IMR-90 (cell line): ENCODE measurements at regions not wholly inside any gene's neighbourhood (a gene's known extent, or its start where the extent isn't known, plus 50 kb on each side); places are given as distances from the start of the nearest gene placed in this dataset.

ENCODE experiments used
- ATAC-seq: fragments of 200-7000 bp; cut with Tn5 transposase; 2 replicates; pipeline ENCODE4 v1.9.1; 2020; ENCODE audit warnings: low read depth, mild to moderate bottlenecking, moderate library complexity
- BruUV-seq: library from RNA; stranded (reverse); fragments of 400-500 nt; replicated peaks from 2 replicates; lab custom pipeline; 2021; lab: Mats Ljungman, UMichigan
- CTCF ChIA-PET: fragments of 300-600 bp; formaldehyde crosslinking; extraction: SDS; loops from one replicate; lab custom pipeline; 2021; ENCODE audit warnings: antibody characterized with exemption; lab: Yijun Ruan, JAX
- POLR2A ChIA-PET: fragments of 300-600 bp; sonication (Branson Sonifier 250); formaldehyde crosslinking; loops from one replicate; lab custom pipeline; 2022; ENCODE audit warnings: antibody characterized with exemption; ENCODE audit not compliant: unreplicated experiment; lab: Charles Lee
- DNase-seq: peaks from one replicate; pipeline ENCODE4 v3.0.0; 2013
- H2AFZ ChIP-seq: replicated peaks from 2 replicates; pipeline ENCODE3; 2013; ENCODE audit warnings: low read length, mild to moderate bottlenecking; ENCODE audit not compliant: poor library complexity
- H2AK5ac ChIP-seq: 2 replicates; pipeline ENCODE4 v1.6.1; 2013; ENCODE audit warnings: low read depth, low read length, inconsistent platforms
- H2AK9ac ChIP-seq: replicated peaks from 2 replicates; pipeline ENCODE3; 2013; ENCODE audit warnings: mild to moderate bottlenecking, low read depth, low read length, moderate library complexity; ENCODE audit not compliant: poor library complexity
- H2BK120ac ChIP-seq: 2 replicates; pipeline ENCODE4 v1.6.1; 2013; ENCODE audit warnings: low read depth, low read length, inconsistent platforms
- H2BK15ac ChIP-seq: 3 replicates; pipeline ENCODE4 v1.6.1; 2013; ENCODE audit warnings: low read depth, low read length, inconsistent platforms
- H2BK20ac ChIP-seq: 2 replicates; pipeline ENCODE4 v1.6.1; 2013; ENCODE audit warnings: low read depth, mild to moderate bottlenecking, inconsistent platforms, low read length, moderate library complexity
- H2BK5ac ChIP-seq: 2 replicates; pipeline ENCODE4 v1.6.1; 2013; ENCODE audit warnings: mild to moderate bottlenecking, low read depth, low read length, inconsistent platforms; ENCODE audit not compliant: poor library complexity, severe bottlenecking
- H3K14ac ChIP-seq: replicated peaks from 2 replicates; pipeline ENCODE4 v1.6.1; 2013; ENCODE audit warnings: low read depth, low read length, inconsistent platforms
- H3K18ac ChIP-seq: 2 replicates; pipeline ENCODE4 v1.6.1; 2013; ENCODE audit warnings: low read depth, low read length, control low read depth
- H3K23ac ChIP-seq: 2 replicates; pipeline ENCODE4 v1.6.1; 2013; ENCODE audit warnings: low read depth, low read length, inconsistent platforms
- H3K27ac ChIP-seq: 2 replicates; pipeline ENCODE4 v1.5.1; 2013; ENCODE audit warnings: mild to moderate bottlenecking, control low read depth, low read length; ENCODE audit not compliant: insufficient read depth
- H3K27me3 ChIP-seq: 2 replicates; pipeline ENCODE4 v1.6.1; 2013; ENCODE audit warnings: low read length; ENCODE audit not compliant: control insufficient read depth, insufficient read depth
- H3K36me3 ChIP-seq: 2 replicates; pipeline ENCODE4 v1.6.1; 2013; ENCODE audit warnings: low read length, mixed read lengths; ENCODE audit not compliant: control insufficient read depth, insufficient read depth
- H3K4ac ChIP-seq: 2 replicates; pipeline ENCODE4 v1.6.1; 2013; ENCODE audit warnings: low read depth, low read length, inconsistent platforms
- H3K4me1 ChIP-seq: 2 replicates; pipeline ENCODE4 v1.6.1; 2013; ENCODE audit warnings: low read length, mixed read lengths; ENCODE audit not compliant: control insufficient read depth, insufficient read depth
- H3K4me2 ChIP-seq: 2 replicates; pipeline ENCODE4 v1.6.1; 2013; ENCODE audit warnings: low read depth, mild to moderate bottlenecking, control low read depth, low read length, moderate library complexity
- H3K4me3 ChIP-seq: 2 replicates; pipeline ENCODE4 v1.5.1; 2013; ENCODE audit warnings: low read depth, mild to moderate bottlenecking, control low read depth, low read length, moderate library complexity; ENCODE audit not compliant: insufficient read depth
- H3K56ac ChIP-seq: 2 replicates; pipeline ENCODE4 v1.6.1; 2013; ENCODE audit warnings: low read length, inconsistent platforms; ENCODE audit not compliant: insufficient read depth; ENCODE audit errors: extremely low read depth
- H3K79me1 ChIP-seq, 2 experiments: 2 replicates each; pipeline ENCODE4 v1.6.1; 2013; ENCODE audit warnings: low read length in 2 of 2, inconsistent platforms in 1 of 2, low read depth in 1 of 2
- H3K9ac ChIP-seq: 2 replicates; pipeline ENCODE4 v1.6.1; 2013; ENCODE audit warnings: low read depth, low read length, control low read depth
- H3K9me1 ChIP-seq: 2 replicates; pipeline ENCODE4 v1.6.1; 2013; ENCODE audit warnings: low read length, inconsistent platforms; ENCODE audit not compliant: insufficient read depth
- H3K9me3 ChIP-seq: 2 replicates; pipeline ENCODE4 v1.6.1; 2013; ENCODE audit warnings: low read length; ENCODE audit not compliant: control insufficient read depth, insufficient read depth
- H4K20me1 ChIP-seq: 2 replicates; pipeline ENCODE4 v1.6.1; 2013; ENCODE audit warnings: low read length, inconsistent platforms; ENCODE audit not compliant: insufficient read depth
- H4K5ac ChIP-seq: 2 replicates; pipeline ENCODE4 v1.6.1; 2013; ENCODE audit warnings: mild to moderate bottlenecking, low read depth, low read length, control low read depth
- H4K8ac ChIP-seq, 2 experiments: 2 replicates each; pipeline ENCODE4 v1.6.1; 2013; ENCODE audit warnings: low read depth in 2 of 2, low read length in 2 of 2, control low read depth in 1 of 2, inconsistent platforms in 1 of 2
- H4K91ac ChIP-seq: 2 replicates; pipeline ENCODE4 v1.6.1; 2013; ENCODE audit warnings: low read depth, low read length, inconsistent platforms; ENCODE audit not compliant: insufficient read depth
- BHLHE40 ChIP-seq: fragments of 150-350 bp; IDR thresholded peaks from 2 replicates; pipeline ENCODE4 v1.6.1; 2016; ENCODE audit warnings: mild to moderate bottlenecking, low read depth, low read length
- ELK1 ChIP-seq: fragments of 150-350 bp; IDR thresholded peaks from 2 replicates; pipeline ENCODE4 v1.6.1; 2016; ENCODE audit warnings: low read depth, mild to moderate bottlenecking, low read length, moderate library complexity, borderline replicate concordance
- FOS ChIP-seq: fragments of 150-350 bp; IDR thresholded peaks from 2 replicates; pipeline ENCODE4 v1.6.1; 2016; ENCODE audit warnings: low read depth, low read length
- MAFK ChIP-seq: IDR thresholded peaks from 2 replicates; pipeline ENCODE4 v1.6.1; 2012; ENCODE audit warnings: low read depth, low read length, improper control_type of control experiment
- MAZ ChIP-seq: IDR thresholded peaks from 2 replicates; pipeline ENCODE4 v1.6.1; 2012; ENCODE audit warnings: low read depth, mild to moderate bottlenecking, low read length, improper control_type of control experiment, moderate library complexity, borderline replicate concordance
- MXI1 ChIP-seq: IDR thresholded peaks from 2 replicates; pipeline ENCODE4 v1.6.1; 2012; ENCODE audit warnings: low read depth, mild to moderate bottlenecking, low read length, moderate library complexity, borderline replicate concordance
- POLR2A ChIP-seq: IDR thresholded peaks from 2 replicates; pipeline ENCODE4 v1.6.1; 2012; ENCODE audit warnings: mild to moderate bottlenecking, low read depth, low read length
- RAD21 ChIP-seq: IDR thresholded peaks from 2 replicates; pipeline ENCODE4 v1.6.1; 2012; ENCODE audit warnings: low read length, improper control_type of control experiment
- RCOR1 ChIP-seq: IDR thresholded peaks from 2 replicates; pipeline ENCODE4 v1.6.1; 2012; ENCODE audit warnings: mild to moderate bottlenecking, low read length, improper control_type of control experiment; ENCODE audit not compliant: insufficient replicate concordance
- RFX5 ChIP-seq: IDR thresholded peaks from 2 replicates; pipeline ENCODE4 v1.8.0; 2012; ENCODE audit warnings: low read depth, mild to moderate bottlenecking, low read length, moderate library complexity
- SMC3 ChIP-seq: fragments of 150-350 bp; IDR thresholded peaks from 2 replicates; pipeline ENCODE4 v1.6.1; 2016; ENCODE audit warnings: low read depth, mild to moderate bottlenecking, antibody characterized with exemption, low read length, moderate library complexity
- USF2 ChIP-seq: fragments of 150-350 bp; IDR thresholded peaks from 2 replicates; pipeline ENCODE4 v1.6.1; 2017; ENCODE audit warnings: mild to moderate bottlenecking, antibody characterized with exemption, low read length, low read depth
- WGBS, 2 experiments: methylation state at CpG; one replicate each; pipeline versions ENCODE4 v1.1.5 to v1.1.7; 2013; ENCODE audit warnings: missing lambda C conversion rate in 2 of 2; ENCODE audit not compliant: insufficient read length in 1 of 2; ENCODE audit errors: extremely low coverage in 2 of 2; 5-methylcytosine and 5-hydroxymethylcytosine counted together
- dilution Hi-C: fragments of 300-500 bp; cut with HindIII; formaldehyde crosslinking; loops from one replicate; pipeline ENCODE4 v1.14.3; 2018; ENCODE audit warnings: low sequenced_read_pairs; ENCODE audit not compliant: unreplicated experiment
- in situ Hi-C: fragments of 300-500 bp; cut with MboI; formaldehyde crosslinking; loops from 3 replicates; pipeline ENCODE4 v1.14.3; 2019; ENCODE audit warnings: low sequenced_read_pairs, inconsistent platforms, mixed read lengths
- intact Hi-C: fragments of 100-400 bp; cut with micrococcal nuclease; formaldehyde crosslinking; loops from 2 replicates; pipeline ENCODE4 v1.10.0; 2022

- no peak overlapping the region for H3K23ac ChIP-seq
- no peak overlapping the region for H4K8ac ChIP-seq
- no peak overlapping the region for H3K27ac ChIP-seq
- H3K4me1 ChIP-seq: no peaks in the 10 kb centered on the region
- no peak overlapping the region for H3K4me3 ChIP-seq
- TF ChIP-seq BHLHE40 (no peak), RFX5 (no peak), FOS (no peak), SMC3 (no peak), MAFK (no peak), RAD21 (no peak), ELK1 (no peak), USF2 (no peak), RCOR1 (no peak), MAZ (no peak), MXI1 (no peak), POLR2A (no peak)
- CTCF ChIA-PET: no interaction called here
- no peak overlapping the region for H2BK5ac ChIP-seq
- H3K9ac ChIP-seq: no peak overlapping the region
- no peaks in the 10 kb centered on the region for H3K79me1 ChIP-seq
- H3K9me3 ChIP-seq: no peaks in the 10 kb centered on the region
- no peaks in the 10 kb centered on the region for H3K36me3 ChIP-seq
- dilution Hi-C loops: no loop called here
- intact Hi-C loops: no loop called here
- H4K20me1 ChIP-seq: no peaks in the 10 kb centered on the region
- H4K5ac ChIP-seq: no peak overlapping the region
- no peak overlapping the region for H3K4me2 ChIP-seq
- H2AFZ ChIP-seq: no peak overlapping the region
- no peak overlapping the region for H3K14ac ChIP-seq
- no peak overlapping the region for H3K56ac ChIP-seq
- no CpG with 5 or more reads among the region's 2 CpGs for WGBS, 2 experiments
- DNase-seq: no peak
- POLR2A ChIA-PET: no interaction called here
- H2AK9ac ChIP-seq: no peak overlapping the region
- no peak overlapping the region for H3K4ac ChIP-seq
- BruUV-seq: no TSS peak
- no peak overlapping the region for H2BK20ac ChIP-seq
- in situ Hi-C loops: no loop called here
- no peak overlapping the region for H2BK15ac ChIP-seq
- H4K91ac ChIP-seq: no peak overlapping the region
- no peak overlapping the region for H2BK120ac ChIP-seq
- H2AK5ac ChIP-seq: no peak overlapping the region
- ATAC-seq: no peak
- H3K27me3 ChIP-seq: peaks cover 2% of the 10 kb centered on the region; the same call in 1 of the 2 replicates
- H3K18ac ChIP-seq: no peak overlapping the region
- no peaks in the 10 kb centered on the region for H3K9me1 ChIP-seq
These were observed 328.3 kb downstream of the EPHA4 start for GRCh38 chr2:221243771-221244170.
